GM12878 (cell line): ENCODE measurements at regions not wholly inside any gene's neighbourhood (a gene's known extent, or its start where the extent isn't known, plus 50 kb on each side); places are given as distances from the start of the nearest gene placed in this dataset.
"Not testable (repeated sequence)": the region's sequence is repeated elsewhere in the genome, so short reads cannot be mapped to it uniquely, and the experiment has no call there.

ENCODE experiments used
- ATAC-seq: fragments of 200-7000 bp; cut with Tn5 transposase; 3 replicates; pipeline ENCODE4 v1.9.1; 2020; ENCODE audit warnings: mild to moderate bottlenecking, moderate library complexity
- BruUV-seq: library from RNA; stranded (reverse); fragments of 400-500 nt; replicated peaks from 2 replicates; lab custom pipeline; 2021; lab: Mats Ljungman, UMichigan
- CTCF ChIA-PET: fragments of 300-600 bp; sonication (Branson Sonifier 250); formaldehyde crosslinking; extraction: SDS; loops from one replicate; lab custom pipeline; 2021; ENCODE audit warnings: inconsistent platforms; lab: Yijun Ruan, JAX
- POLR2A ChIA-PET: fragments of 350-600 bp; formaldehyde crosslinking; extraction: SDS; loops from one replicate; lab custom pipeline; 2021; ENCODE audit warnings: inconsistent platforms; lab: Charles Lee
- RAD21 ChIA-PET: fragments of 300-600 bp; sonication (Branson Sonifier 250); formaldehyde crosslinking; loops from one replicate; lab custom pipeline; 2023; ENCODE audit warnings: antibody characterized with exemption; ENCODE audit not compliant: unreplicated experiment; lab: Charles Lee
- SMC1A ChIA-PET: fragments of 300-600 bp; sonication (Branson Sonifier 250); formaldehyde crosslinking; loops from one replicate; lab custom pipeline; 2023; ENCODE audit not compliant: unreplicated experiment, uncharacterized antibody; lab: Charles Lee
- DNase-seq: peaks from one replicate; pipeline ENCODE4 v3.0.0-alpha.2; 2011; ENCODE audit warnings: low read depth, low spot score
- FAIRE-seq: peaks from 3 replicates; lab custom pipeline; 2011; peaks lifted over from hg19 to GRCh38; lab: Jason Lieb, UNC
- H2AFZ ChIP-seq: 2 replicates; pipeline ENCODE4 v1.6.0; 2011; ENCODE audit warnings: low read depth, low read length, control low read depth; ENCODE audit not compliant: control insufficient read depth
- H3K27ac ChIP-seq: 2 replicates; pipeline ENCODE4 v1.5.1; 2011; ENCODE audit warnings: control low read depth; ENCODE audit not compliant: control insufficient read depth, insufficient read depth
- H3K27me3 ChIP-seq, 2 experiments: replicated peaks in 1 of 2; 2 replicates each; pipeline versions ENCODE4 v1.6.0 to v1.6.1; 2011; ENCODE audit warnings: low read length in 1 of 2; ENCODE audit not compliant: control insufficient read depth in 2 of 2, insufficient read depth in 2 of 2
- H3K36me3 ChIP-seq, 2 experiments: 2 replicates each; pipeline ENCODE4 v1.5.1; 2011; ENCODE audit warnings: low read length in 1 of 2; ENCODE audit not compliant: control insufficient read depth in 2 of 2, insufficient read depth in 2 of 2
- H3K4me1 ChIP-seq: 2 replicates; pipeline ENCODE4 v1.6.1; 2011; ENCODE audit warnings: mild to moderate bottlenecking, low read length, moderate library complexity, mixed read lengths; ENCODE audit not compliant: control insufficient read depth, insufficient read depth
- H3K4me2 ChIP-seq: 2 replicates; pipeline ENCODE4 v1.6.0; 2011; ENCODE audit warnings: control low read depth; ENCODE audit not compliant: control insufficient read depth, insufficient read depth
- H3K4me3 ChIP-seq: fragments of 200-600 bp; sonication (generic); 2 replicates; pipeline ENCODE4 v1.5.1; 2016
- H3K79me2 ChIP-seq: 2 replicates; pipeline ENCODE4 v1.6.0; 2011; ENCODE audit warnings: low read length; ENCODE audit not compliant: control insufficient read depth, insufficient read depth
- H3K9ac ChIP-seq: 2 replicates; pipeline ENCODE4 v1.8.0; 2011; ENCODE audit warnings: low read length, control low read depth, mixed read lengths; ENCODE audit not compliant: control insufficient read depth, insufficient read depth
- H3K9me3 ChIP-seq: replicated peaks from 3 replicates; pipeline ENCODE4 v1.5.1; 2011; ENCODE audit warnings: mild to moderate bottlenecking, low read length; ENCODE audit not compliant: control insufficient read depth, insufficient read depth
- H4K20me1 ChIP-seq: 2 replicates; pipeline ENCODE4 v1.6.0; 2011; ENCODE audit not compliant: control insufficient read depth, insufficient read depth
- BHLHE40 ChIP-seq, 2 experiments: fragments of 450-650 bp in 1 of 2; IDR thresholded peaks; 2 replicates each; pipeline ENCODE4 v1.6.1; 2011 to 2017; ENCODE audit warnings: low read depth in 2 of 2, borderline replicate concordance in 1 of 2, improper control_type of control experiment in 1 of 2, low read length in 1 of 2, mild to moderate bottlenecking in 1 of 2
- GATAD2B ChIP-seq: fragments of 450-650 bp; conservative IDR thresholded peaks from 2 replicates; pipeline ENCODE4 v1.6.1; 2017; ENCODE audit warnings: low read depth, mild to moderate bottlenecking, moderate library complexity
- HCFC1 ChIP-seq: fragments of 150-350 bp; IDR thresholded peaks from 2 replicates; pipeline ENCODE4 v1.6.1; 2014; ENCODE audit warnings: low read length
- KAT2A ChIP-seq: conservative IDR thresholded peaks from 2 replicates; pipeline ENCODE4 v1.6.1; 2011; ENCODE audit warnings: low read depth, low read length; ENCODE audit not compliant: control insufficient read depth
- KLF5 ChIP-seq: fragments of 450-650 bp; IDR thresholded peaks from 2 replicates; pipeline ENCODE4 v1.6.1; 2014; ENCODE audit warnings: mild to moderate bottlenecking; ENCODE audit not compliant: partially characterized antibody
- MYC ChIP-seq: IDR thresholded peaks from 2 replicates; pipeline ENCODE4 v1.6.1; 2011; ENCODE audit warnings: mild to moderate bottlenecking, low read length, moderate library complexity, inconsistent platforms; ENCODE audit not compliant: insufficient read depth, insufficient replicate concordance, insufficient read length, severe bottlenecking
- PML ChIP-seq: IDR thresholded peaks from 2 replicates; pipeline ENCODE4 v1.6.1; 2012; ENCODE audit warnings: low read length, inconsistent platforms
- SREBF2 ChIP-seq: IDR thresholded peaks from 2 replicates; pipeline ENCODE4 v1.6.1; 2012; ENCODE audit warnings: mild to moderate bottlenecking, low read length
- USF2 ChIP-seq: IDR thresholded peaks from 2 replicates; pipeline ENCODE4 v1.6.1; 2011; ENCODE audit warnings: low read depth, low read length, improper control_type of control experiment, borderline replicate concordance
- YBX1 ChIP-seq: fragments of 450-650 bp; IDR thresholded peaks from 2 replicates; pipeline ENCODE4 v1.6.1; 2016; ENCODE audit warnings: antibody characterized with exemption
- ZNF592 ChIP-seq: fragments of 450-650 bp; IDR thresholded peaks from 2 replicates; pipeline ENCODE4 v1.6.1; 2017; ENCODE audit warnings: mild to moderate bottlenecking, moderate library complexity
- WGBS: methylation state at CpG from one replicate; pipeline ENCODE4 v1.1.6; 2016; ENCODE audit warnings: low lambda C conversion rate; ENCODE audit not compliant: insufficient replicate concordance, insufficient coverage; ENCODE audit errors: missing lambda C conversion rate; 5-methylcytosine and 5-hydroxymethylcytosine counted together
- in situ Hi-C: fragments of 300-500 bp; cut with MboI; formaldehyde crosslinking; loops from 9 replicates; pipeline ENCODE4 v1.14.3; 2018; ENCODE audit warnings: mixed read lengths
- intact Hi-C: fragments of 100-400 bp; cut with micrococcal nuclease; formaldehyde crosslinking; loops from one replicate; pipeline ENCODE4 v1.14.2; 2022; ENCODE audit not compliant: unreplicated experiment

- TF ChIP-seq PML (no peak), GATAD2B (no peak)
Observed at GRCh38 chr3:169007145-169007544, 656.4 kb downstream of the MECOM start (continued).

GRCh38 chr3:169006398-169006797 is 657.1 kb downstream of the MECOM start:
- SMC1A ChIA-PET, H3K27me3 ChIP-seq, H3K9me3 ChIP-seq, H3K9ac ChIP-seq, H3K36me3 ChIP-seq, H3K4me1 ChIP-seq, in situ Hi-C loops, ATAC-seq, H3K4me2 ChIP-seq, H3K27ac ChIP-seq, CTCF ChIA-PET, BruUV-seq, H3K79me2 ChIP-seq, intact Hi-C loops, DNase-seq, H2AFZ ChIP-seq, H4K20me1 ChIP-seq, H3K4me3 ChIP-seq, POLR2A ChIA-PET, FAIRE-seq, RAD21 ChIA-PET: not testable (repeated sequence)
- WGBS = 86% methylated on average over 2 of the region's 5 CpGs

- Histone ChIP-seq H3K4me2 (no peak overlapping the region), H3K27ac (no peak overlapping the region), H3K27me3 (no peaks in the 10 kb centered on the region), H3K9me3 (no peaks in the 10 kb centered on the region), H2AFZ (no peak overlapping the region), H3K4me1 (no peaks in the 10 kb centered on the region), H4K20me1 (no peaks in the 10 kb centered on the region), H3K9ac (no peak overlapping the region), H3K36me3 (no peaks in the 10 kb centered on the region), H3K79me2 (no peaks in the 10 kb centered on the region), H3K4me3 (no peak overlapping the region)
- ChIA-PET SMC1A (no interaction called here), POLR2A (interaction anchor here (0.6 kb wide), 1 partner anchor 968 kb away, joined by 4 read pairs; no protein-coding TSS in a partner anchor), RAD21 (no interaction called here), CTCF (interaction anchor here (0.5 kb wide), 1 partner anchor 12 kb away, joined by 3 read pairs; no protein-coding TSS in a partner anchor)
- ATAC-seq = no peak
- intact Hi-C loops = no loop called here
- in situ Hi-C loops = no loop called here
- no peak for DNase-seq
- FAIRE-seq = no peak
- no TSS peak for BruUV-seq
- TF ChIP-seq USF2 (no peak), YBX1 (no peak), MYC (no peak), KAT2A (no peak), HCFC1 (no peak), SREBF2 (no peak), ZNF592 (no peak), BHLHE40 (IDR thresholded peaks at IDR 0.05; ENCODE audit: borderline replicate concordance in 1 of 2, low read depth in 2 of 2, low read length in 1 of 2) (no peak), KLF5 (no peak)
Observed at GRCh38 chr3:169002689-169003088, 660.8 kb downstream of the MECOM start.
